D721Med (cell line): ENCODE measurements at regions not wholly inside any gene's neighbourhood (a gene's known extent, or its start where the extent isn't known, plus 50 kb on each side); places are given as distances from the start of the nearest gene placed in this dataset.

ENCODE experiments used
- DNase-seq: peaks from one replicate; pipeline ENCODE4 v3.0.0; 2011; ENCODE audit warnings: low spot score; ENCODE audit not compliant: insufficient read length
- FAIRE-seq: peaks from 2 replicates; lab custom pipeline; 2011; peaks lifted over from hg19 to GRCh38; lab: Jason Lieb, UNC
- CTCF ChIP-seq: IDR thresholded peaks from 2 replicates; pipeline ENCODE4 v1.5.1; 2012; ENCODE audit warnings: mild to moderate bottlenecking, control low read depth; ENCODE audit not compliant: insufficient read depth; ENCODE audit errors: missing control alignments

- no peak for DNase-seq
- no peak for TF ChIP-seq CTCF
- FAIRE-seq: no peak
Observed at GRCh38 chr10:4643471-4643870, 182.5 kb upstream of the AKR1E2 start.

- FAIRE-seq (no peak), DNase-seq (no peak)
- no peak for TF ChIP-seq CTCF
Observed at GRCh38 chr10:4639960-4640359, 186.0 kb upstream of the AKR1E2 start.

GRCh38 chr10:4638099-4638498 lies 187.9 kb upstream of the AKR1E2 start:
- TF ChIP-seq CTCF: no peak
- FAIRE-seq: no peak
- no peak for DNase-seq

GRCh38 chr10:4637657-4638056 lies 188.3 kb upstream of the AKR1E2 start:
- TF ChIP-seq CTCF: no peak
- FAIRE-seq (no peak), DNase-seq (no peak)

GRCh38 chr10:4635883-4636282 lies 190.1 kb upstream of the AKR1E2 start:
- FAIRE-seq (no peak), DNase-seq (no peak)
- no peak for TF ChIP-seq CTCF

DNA sequence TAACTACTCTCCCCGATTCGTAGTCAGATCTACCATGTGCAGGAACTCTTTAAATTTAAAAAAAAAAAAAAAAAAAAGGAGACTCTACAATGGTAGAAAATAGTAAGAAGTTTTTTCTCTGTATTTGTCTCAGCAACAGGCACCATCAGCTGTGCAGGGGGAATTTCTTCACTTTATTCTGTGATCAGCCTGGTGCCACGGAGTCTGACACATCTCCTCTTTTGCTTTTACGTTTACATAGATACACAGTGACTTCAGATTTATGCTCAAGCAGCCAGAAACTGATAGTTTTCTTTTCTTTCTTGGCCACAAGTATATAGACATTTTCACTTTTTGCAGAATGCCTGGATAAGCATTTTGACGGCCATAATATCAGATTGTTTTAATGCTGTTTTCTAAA lies 190.6 kb upstream of the AKR1E2 start:
- DNase-seq: no peak
- TF ChIP-seq CTCF: no peak
- no peak for FAIRE-seq

DNA sequence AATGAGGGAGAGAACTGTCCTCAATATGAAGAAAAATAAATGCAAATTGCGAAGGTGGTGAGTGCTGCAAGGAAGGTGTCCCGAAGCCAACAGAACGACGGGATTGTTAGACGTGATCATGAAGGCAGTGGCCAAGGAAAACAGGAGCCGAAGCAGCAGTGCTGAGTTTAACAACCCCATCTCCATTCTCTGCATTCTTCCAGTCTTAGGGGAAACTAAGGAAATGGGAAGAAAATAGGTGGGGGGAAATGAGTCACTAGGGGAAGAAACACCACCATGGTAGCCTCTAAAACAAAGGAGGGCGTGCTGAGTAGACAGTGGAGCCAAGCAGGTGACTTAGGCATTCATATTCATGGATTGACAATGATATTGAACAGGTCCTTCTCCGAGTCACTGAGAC lies 192.2 kb upstream of the AKR1E2 start:
- FAIRE-seq (no peak), DNase-seq (no peak)
- TF ChIP-seq CTCF: no peak
